SK-N-SH (cell line): ENCODE measurements at regions not wholly inside any gene's neighbourhood (a gene's known extent, or its start where the extent isn't known, plus 50 kb on each side); places are given as distances from the start of the nearest gene placed in this dataset.

ENCODE experiments used
- IRF3 ChIP-seq: fragments of 150-350 bp; IDR thresholded peaks from 2 replicates; pipeline ENCODE4 v1.6.1; 2016; ENCODE audit warnings: mild to moderate bottlenecking, low read depth, low read length
- RAD21 ChIP-seq: IDR thresholded peaks from 2 replicates; pipeline ENCODE4 v1.6.1; 2012; ENCODE audit warnings: mild to moderate bottlenecking, low read length
- REST ChIP-seq: IDR thresholded peaks from 2 replicates; pipeline ENCODE4 v1.6.1; 2012; ENCODE audit warnings: mild to moderate bottlenecking, low read depth, low read length, moderate library complexity

GRCh38 chr7:46557781-46558180, 636.7 kb upstream of the IGFBP3 start:
- TF ChIP-seq IRF3 (no peak), RAD21 (no peak), REST (no peak)
